Gastrocnemius medialis (tissue), 4 donors: ENCODE measurements at regions not wholly inside any gene's neighbourhood (a gene's known extent, or its start where the extent isn't known, plus 50 kb on each side); places are given as distances from the start of the nearest gene placed in this dataset.

Source experiments
- ATAC-seq, 2 donors: fragments of 150-250 bp; one replicate each; pipeline ENCODE4 v1.9.1; 2016
- DNase-seq, 2 donors: peaks; one replicate each; pipeline ENCODE4 v3.0.0-alpha.2; 2019
- H3K27ac ChIP-seq, 4 donors: fragments of 200-600 bp; sonication (generic); 1 replicate in 1 of 4; 2 replicates in 3 of 4; pipeline ENCODE4 v1.5.1; 2016 to 2018; ENCODE audit warnings: mild to moderate bottlenecking in 2 of 4, moderate library complexity in 1 of 4
- H3K27me3 ChIP-seq, 3 donors: fragments of 200-600 bp; sonication (generic) in 2 of 3; 1 replicate in 1 of 3; 2 replicates in 2 of 3; pipeline versions ENCODE4 v1.5.1 to v1.6.0; 2016 to 2019; ENCODE audit warnings: mild to moderate bottlenecking in 1 of 3, moderate library complexity in 1 of 3
- H3K36me3 ChIP-seq, 2 donors: fragments of 200-600 bp; sonication (generic) in 1 of 2; one replicate each; pipeline ENCODE4 v1.5.1; 2017 to 2018
- H3K4me1 ChIP-seq, 2 donors: fragments of 200-600 bp; sonication (generic) in 1 of 2; one replicate each; pipeline ENCODE4 v1.5.1; 2016 to 2017; ENCODE audit warnings: mild to moderate bottlenecking in 2 of 2
- H3K4me3 ChIP-seq, 4 donors: fragments of 200-600 bp; sonication (generic) in 3 of 4; 1 replicate in 1 of 4; 2 replicates in 3 of 4; pipeline ENCODE4 v1.5.1; 2016 to 2019; ENCODE audit warnings: mild to moderate bottlenecking in 2 of 4
- H3K9me3 ChIP-seq, 3 donors: fragments of 200-600 bp; sonication (generic) in 2 of 3; 1 replicate in 1 of 3; 2 replicates in 2 of 3; pipeline ENCODE4 v1.5.1; 2016 to 2019
- POLR2A ChIP-seq, 2 donors: fragments of 450-650 bp; IDR thresholded peaks; one replicate each; pipeline ENCODE4 v1.6.1; 2017; ENCODE audit warnings: antibody characterized with exemption in 2 of 2, mild to moderate bottlenecking in 2 of 2, moderate library complexity in 2 of 2
- in situ Hi-C, 4 donors: fragments of 200-750 bp; cut with MboI; loops; one replicate each; pipeline versions ENCODE4 v1.15.0 to v1.8.0; 2017; ENCODE audit warnings: low sequenced_read_pairs in 4 of 4
- intact Hi-C: fragments of 100-400 bp; cut with DNase I; formaldehyde crosslinking; loops from one replicate; pipeline ENCODE4 v1.15.1; 2023; ENCODE audit warnings: low total_unique reads
- TF ChIP-seq, protein P1 (sequence below), 5 experiments: fragments of 450-650 bp in 3 of 5; fragments of 200-600 bp in 2 of 5; sonication (generic) in 2 of 5; IDR thresholded peaks in 4 of 5; conservative IDR thresholded peaks in 1 of 5; 1 replicate in 4 of 5; 2 replicates in 1 of 5; pipeline ENCODE4 v1.5.1; 2016 to 2019; ENCODE audit warnings: antibody characterized with exemption in 5 of 5, mild to moderate bottlenecking in 3 of 5, moderate library complexity in 3 of 5

DNA sequence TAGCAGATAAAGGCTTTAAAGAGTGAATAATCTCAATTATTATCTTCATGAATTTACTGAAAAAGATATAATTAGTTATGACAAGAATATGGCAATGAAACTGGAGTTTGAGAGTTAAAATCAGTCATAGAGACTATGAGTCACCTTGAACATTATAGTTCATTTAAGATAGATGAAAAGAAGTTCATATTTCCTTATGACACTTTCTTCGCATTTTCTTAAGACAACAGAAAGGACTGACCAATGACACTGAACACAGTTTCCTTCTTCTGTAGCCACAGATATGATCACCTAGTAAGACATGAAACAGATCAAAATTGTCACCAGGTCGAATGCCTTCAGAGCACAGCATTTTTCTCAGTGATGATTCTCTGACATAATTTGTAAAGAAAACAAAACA is 202.1 kb downstream of the KLF12 start:
- no peak for ATAC-seq
- H3K27ac ChIP-seq: no peak overlapping the region
- DNase-seq: no peak
- H3K9me3 ChIP-seq: no peaks in the 10 kb centered on the region
- H3K27me3 ChIP-seq: no peaks in the 10 kb centered on the region
- H3K4me3 ChIP-seq: no peak overlapping the region
- H3K4me1 ChIP-seq: peaks cover 0 to 5% of the 10 kb centered on the region in 2 donors
- no peak for TF ChIP-seq POLR2A (IDR thresholded peaks at IDR 0.05)
- TF ChIP-seq, protein P1, sequence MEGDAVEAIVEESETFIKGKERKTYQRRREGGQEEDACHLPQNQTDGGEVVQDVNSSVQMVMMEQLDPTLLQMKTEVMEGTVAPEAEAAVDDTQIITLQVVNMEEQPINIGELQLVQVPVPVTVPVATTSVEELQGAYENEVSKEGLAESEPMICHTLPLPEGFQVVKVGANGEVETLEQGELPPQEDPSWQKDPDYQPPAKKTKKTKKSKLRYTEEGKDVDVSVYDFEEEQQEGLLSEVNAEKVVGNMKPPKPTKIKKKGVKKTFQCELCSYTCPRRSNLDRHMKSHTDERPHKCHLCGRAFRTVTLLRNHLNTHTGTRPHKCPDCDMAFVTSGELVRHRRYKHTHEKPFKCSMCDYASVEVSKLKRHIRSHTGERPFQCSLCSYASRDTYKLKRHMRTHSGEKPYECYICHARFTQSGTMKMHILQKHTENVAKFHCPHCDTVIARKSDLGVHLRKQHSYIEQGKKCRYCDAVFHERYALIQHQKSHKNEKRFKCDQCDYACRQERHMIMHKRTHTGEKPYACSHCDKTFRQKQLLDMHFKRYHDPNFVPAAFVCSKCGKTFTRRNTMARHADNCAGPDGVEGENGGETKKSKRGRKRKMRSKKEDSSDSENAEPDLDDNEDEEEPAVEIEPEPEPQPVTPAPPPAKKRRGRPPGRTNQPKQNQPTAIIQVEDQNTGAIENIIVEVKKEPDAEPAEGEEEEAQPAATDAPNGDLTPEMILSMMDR (IDR thresholded peaks at IDR 0.05 in 4 of 5, conservative IDR thresholded peaks at IDR 0.05 in 1 of 5): no peak
- intact Hi-C loops: no loop called here
- in situ Hi-C loops: no loop called here
- H3K36me3 ChIP-seq: no peaks in the 10 kb centered on the region

DNA sequence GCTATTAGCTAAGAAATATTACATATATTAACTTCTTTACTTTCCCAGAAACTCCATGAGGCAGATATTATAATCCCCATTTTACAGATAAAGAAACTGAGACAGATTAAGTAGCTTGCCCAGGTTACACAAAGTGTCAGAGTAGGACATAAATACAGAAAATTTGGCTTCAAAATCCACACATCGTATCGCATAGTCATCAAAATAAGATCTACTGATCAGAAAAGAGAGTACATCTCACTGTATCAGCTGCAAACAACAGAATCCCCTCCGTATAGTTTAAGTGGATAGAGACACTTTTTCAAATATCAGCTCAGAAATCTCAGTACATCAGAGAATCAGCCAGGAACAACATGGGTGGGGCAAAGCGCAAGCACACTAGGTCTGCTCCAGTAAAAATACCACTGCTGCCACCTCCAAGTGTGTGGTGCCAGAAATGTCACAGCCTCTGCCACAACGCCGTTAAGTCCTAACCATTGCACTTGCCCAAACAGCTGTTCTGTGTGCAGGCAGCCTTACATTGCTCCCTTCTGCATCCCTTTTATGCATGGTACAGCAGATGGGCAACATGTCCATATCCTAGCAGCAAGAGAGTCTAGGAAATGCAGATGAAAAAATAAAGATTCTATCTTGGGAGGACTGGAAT is 204.8 kb downstream of the KLF12 start:
- no peaks in the 10 kb centered on the region for H3K36me3 ChIP-seq
- H3K27ac ChIP-seq: no peak overlapping the region
- no peak for ATAC-seq

DNA sequence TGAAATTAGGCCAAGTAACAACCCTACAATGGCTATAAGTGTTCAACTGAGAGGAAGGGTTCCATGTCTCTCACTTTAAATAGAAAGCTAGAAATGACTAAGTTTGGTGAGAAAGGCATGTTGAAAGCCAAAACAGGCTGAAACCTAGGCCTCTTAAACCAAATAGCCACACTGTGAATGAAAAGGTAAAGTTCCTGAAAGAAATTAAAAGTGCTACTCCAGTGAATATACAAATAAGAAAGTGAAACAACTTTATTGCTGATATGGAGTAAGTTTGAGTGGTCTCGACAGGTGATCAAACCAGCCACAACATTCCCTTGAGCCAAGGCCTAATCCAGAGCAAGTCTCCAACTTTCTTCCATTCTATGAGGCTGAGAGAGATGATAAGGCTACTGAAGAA is 209.6 kb downstream of the KLF12 start:
- no peak overlapping the region for H3K4me3 ChIP-seq
- ATAC-seq (no peak), DNase-seq (no peak)
- no peaks in the 10 kb centered on the region for H3K36me3 ChIP-seq
- intact Hi-C loops (no loop called here), in situ Hi-C loops (no loop called here)
- H3K9me3 ChIP-seq: no peaks in the 10 kb centered on the region
- no peak overlapping the region for H3K27ac ChIP-seq
- no peak for TF ChIP-seq POLR2A (IDR thresholded peaks at IDR 0.05)
- TF ChIP-seq, protein P1 (IDR thresholded peaks at IDR 0.05 in 4 of 5, conservative IDR thresholded peaks at IDR 0.05 in 1 of 5): no peak
- H3K27me3 ChIP-seq: no peaks in the 10 kb centered on the region
- no peaks in the 10 kb centered on the region for H3K4me1 ChIP-seq

More for the DNA sequence above, 204.8 kb downstream of the KLF12 start:
- in situ Hi-C loops: no loop called here
- no peak overlapping the region for H3K4me3 ChIP-seq
- TF ChIP-seq, protein P1 (IDR thresholded peaks at IDR 0.05 in 4 of 5, conservative IDR thresholded peaks at IDR 0.05 in 1 of 5): no peak
- no peak for TF ChIP-seq POLR2A (IDR thresholded peaks at IDR 0.05)
- intact Hi-C loops: no loop called here
- peaks cover 0 to 3% of the 10 kb centered on the region in 2 donors for H3K4me1 ChIP-seq
- no peaks in the 10 kb centered on the region for H3K27me3 ChIP-seq
- DNase-seq: no peak
- no peaks in the 10 kb centered on the region for H3K9me3 ChIP-seq

DNA sequence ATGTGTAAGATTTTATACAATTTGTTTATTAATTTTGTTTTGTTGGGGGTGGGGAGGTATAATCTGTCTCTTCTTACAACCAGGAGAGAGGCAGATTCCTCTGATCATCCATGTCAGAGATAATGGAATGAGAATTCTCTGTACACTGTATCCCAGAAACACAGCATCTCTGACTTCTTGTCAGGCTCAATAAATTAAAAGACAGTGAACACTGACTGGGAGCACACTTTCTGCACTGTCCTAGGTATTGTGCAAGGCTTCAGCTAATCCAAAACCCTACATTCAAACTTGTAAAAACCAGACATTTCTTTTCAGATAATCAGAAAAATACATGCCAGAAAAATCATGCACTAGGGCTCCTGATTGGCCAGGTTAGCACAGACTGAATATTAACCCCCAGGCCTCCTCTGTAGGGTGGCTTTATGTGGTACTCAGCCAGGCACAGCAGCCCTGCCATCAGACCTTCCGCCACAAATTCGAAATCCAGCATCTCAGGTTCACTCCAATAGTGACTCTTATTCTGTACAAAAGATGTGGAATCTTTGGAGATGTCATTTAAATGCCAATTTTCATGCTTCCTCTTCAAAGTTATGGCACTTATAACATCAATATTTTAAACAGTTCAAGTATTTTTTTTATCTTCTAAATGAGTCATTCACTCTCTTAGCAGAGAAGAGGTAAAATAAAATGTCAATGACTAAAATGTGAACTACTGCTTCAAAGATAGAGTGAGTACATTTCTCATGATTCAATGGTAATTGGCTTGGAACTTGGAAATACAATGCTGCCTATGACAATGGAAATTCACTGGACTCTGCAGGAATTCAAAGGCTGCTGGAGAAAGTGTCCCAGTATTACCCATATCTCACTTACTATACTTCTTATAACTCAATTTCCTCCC is 211.5 kb downstream of the KLF12 start:
- H3K4me1 ChIP-seq: peaks cover 0 to 5% of the 10 kb centered on the region in 2 donors
- no peak overlapping the region for H3K4me3 ChIP-seq
- H3K36me3 ChIP-seq: no peaks in the 10 kb centered on the region
- TF ChIP-seq, protein P1 (IDR thresholded peaks at IDR 0.05 in 4 of 5, conservative IDR thresholded peaks at IDR 0.05 in 1 of 5): no peak
- no peak for TF ChIP-seq POLR2A (IDR thresholded peaks at IDR 0.05)
- H3K9me3 ChIP-seq: no peaks in the 10 kb centered on the region
- DNase-seq: no peak
- ATAC-seq: no peak
- H3K27me3 ChIP-seq: no peaks in the 10 kb centered on the region
- in situ Hi-C loops: no loop called here
- intact Hi-C loops: no loop called here
- no peak overlapping the region for H3K27ac ChIP-seq
